SJSA1 (cell line): ENCODE measurements at regions not wholly inside any gene's neighbourhood (a gene's known extent, or its start where the extent isn't known, plus 50 kb on each side); places are given as distances from the start of the nearest gene placed in this dataset.
A peak's percentile ranks its signal among the peaks of the same experiment; 100 is the strongest.

Experiments used
- DNase-seq, 2 experiments: peaks; one replicate each; pipeline ENCODE4 v3.0.0-alpha.2; 2015 to 2020; ENCODE audit warnings: low spot score in 2 of 2, low read depth in 1 of 2
- H3K27ac ChIP-seq: fragments of 250-450 bp; sonication (Bioruptor Pico); 2 replicates; pipeline ENCODE4 v1.5.1; 2020; ENCODE audit warnings: mild to moderate bottlenecking, moderate library complexity
- H3K27me3 ChIP-seq: fragments of 250-450 bp; sonication (Bioruptor Pico); replicated peaks from 2 replicates; pipeline ENCODE4 v1.5.1; 2020; ENCODE audit warnings: mild to moderate bottlenecking, moderate library complexity
- H3K36me3 ChIP-seq: fragments of 250-450 bp; sonication (Bioruptor Pico); 2 replicates; pipeline ENCODE4 v1.5.1; 2020; ENCODE audit warnings: mild to moderate bottlenecking
- H3K4me1 ChIP-seq: fragments of 250-450 bp; sonication (Bioruptor Pico); replicated peaks from 2 replicates; pipeline ENCODE4 v1.6.1; 2021; ENCODE audit warnings: mild to moderate bottlenecking
- H3K4me3 ChIP-seq: fragments of 250-450 bp; sonication (Bioruptor Pico); 2 replicates; pipeline ENCODE4 v1.5.1; 2020; ENCODE audit warnings: mild to moderate bottlenecking
- H3K9me3 ChIP-seq: fragments of 250-450 bp; sonication (Bioruptor Pico); replicated peaks from 2 replicates; pipeline ENCODE4 v1.5.1; 2020; ENCODE audit warnings: mild to moderate bottlenecking

DNA sequence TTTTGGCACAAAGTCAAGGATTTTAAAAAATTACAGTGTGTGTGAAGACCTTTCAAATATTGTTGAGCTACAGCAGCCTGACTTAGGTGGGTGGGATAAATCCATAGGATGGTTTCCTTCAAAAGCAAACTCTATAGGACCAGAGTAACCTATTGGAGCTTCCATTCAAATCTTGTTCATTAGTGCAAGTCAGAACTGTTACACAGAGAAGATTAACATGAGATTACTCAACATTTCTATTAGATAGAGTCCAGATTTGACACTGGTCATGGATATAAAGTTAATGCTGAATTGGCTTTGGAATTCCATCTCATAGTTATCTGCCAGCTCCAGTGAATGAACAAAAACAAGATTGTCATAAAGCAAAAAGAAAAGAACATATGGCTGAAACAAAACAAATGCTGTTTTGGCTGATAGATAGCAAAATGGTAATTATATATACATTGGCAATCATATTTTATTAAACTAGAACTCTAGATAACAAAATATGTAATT, 129.6 kb upstream of the SEMA3A start:
- Histone ChIP-seq H3K27me3 (no peaks in the 10 kb centered on the region), H3K9me3 (no peaks in the 10 kb centered on the region), H3K27ac (no peak overlapping the region), H3K4me1 (no peaks in the 10 kb centered on the region), H3K4me3 (no peak overlapping the region), H3K36me3 (no peaks in the 10 kb centered on the region)
- no peak for DNase-seq

GRCh38 chr7:84317536-84317935, 122.9 kb upstream of the SEMA3A start:
- H3K27me3 ChIP-seq: no peaks in the 10 kb centered on the region
- no peaks in the 10 kb centered on the region for H3K4me1 ChIP-seq
- no peaks in the 10 kb centered on the region for H3K9me3 ChIP-seq
- no peak overlapping the region for H3K4me3 ChIP-seq
- DNase-seq: no peak
- H3K27ac ChIP-seq: no peak overlapping the region
- no peaks in the 10 kb centered on the region for H3K36me3 ChIP-seq

DNA sequence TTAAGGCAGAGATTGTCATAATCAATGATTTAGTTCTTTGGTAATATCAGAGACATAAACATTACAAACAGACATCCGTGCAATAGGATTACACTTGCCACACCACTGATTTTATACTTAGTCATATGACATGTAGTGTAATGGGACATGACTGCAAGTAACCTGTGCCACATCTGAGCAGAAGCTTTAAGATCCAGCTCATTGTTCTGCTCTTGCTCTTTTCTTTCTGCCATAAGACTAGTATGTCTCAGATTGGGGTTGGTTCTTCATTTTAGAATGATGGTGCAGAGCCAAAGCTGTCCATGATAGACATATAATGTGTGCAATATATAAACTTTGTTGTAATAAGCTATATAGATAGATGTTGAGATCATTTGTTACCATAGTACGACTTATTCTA, 119.7 kb upstream of the SEMA3A start:
- Histone ChIP-seq H3K4me1 (no peaks in the 10 kb centered on the region), H3K27ac (no peak overlapping the region), H3K9me3 (no peaks in the 10 kb centered on the region), H3K4me3 (no peak overlapping the region), H3K27me3 (no peaks in the 10 kb centered on the region), H3K36me3 (no peaks in the 10 kb centered on the region)
- no peak for DNase-seq

DNA sequence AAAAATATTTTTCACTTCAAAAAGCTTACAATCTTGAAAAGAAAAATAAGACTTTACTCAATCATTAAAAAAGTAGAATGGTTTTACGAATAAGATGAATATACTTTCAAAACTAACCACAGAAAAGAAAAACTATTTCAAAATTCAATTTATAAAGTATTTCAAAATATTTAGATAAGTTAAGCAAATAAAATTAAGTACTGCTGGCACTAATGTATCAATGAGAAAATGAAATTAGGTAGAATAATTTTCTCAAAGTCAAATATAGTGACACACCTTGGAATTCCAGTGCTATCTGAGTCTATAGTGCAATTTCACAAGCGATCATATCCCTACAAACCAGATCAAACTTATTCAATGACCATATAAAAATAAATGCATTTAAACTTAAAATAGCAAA, 109.8 kb upstream of the SEMA3A start:
- Histone ChIP-seq H3K27ac (no peak overlapping the region), H3K4me3 (no peak overlapping the region), H3K27me3 (no peaks in the 10 kb centered on the region), H3K9me3 (no peaks in the 10 kb centered on the region), H3K4me1 (no peaks in the 10 kb centered on the region), H3K36me3 (no peaks in the 10 kb centered on the region)
- DNase-seq: no peak

DNA sequence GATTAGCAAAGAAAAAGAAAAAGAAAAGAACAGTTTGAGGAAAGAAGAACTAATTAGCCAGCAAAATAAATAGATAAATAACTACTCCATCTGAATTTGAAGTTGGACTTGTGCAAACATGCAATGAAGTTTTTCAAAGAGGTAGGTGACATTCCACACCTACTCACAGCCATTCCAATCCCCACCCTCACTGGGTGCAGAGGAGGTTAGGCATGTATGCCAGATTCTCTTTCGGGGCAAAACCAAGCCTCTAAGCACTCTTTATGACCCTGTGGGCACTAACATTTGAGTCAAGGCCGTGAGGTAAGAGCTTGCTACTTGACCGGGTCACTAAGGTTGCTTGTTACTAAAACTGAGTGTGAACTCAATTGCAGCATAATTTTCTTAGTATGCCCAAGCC, 108.4 kb upstream of the SEMA3A start:
- no peaks in the 10 kb centered on the region for H3K4me1 ChIP-seq
- H3K9me3 ChIP-seq: no peaks in the 10 kb centered on the region
- no peak for DNase-seq
- H3K4me3 ChIP-seq: no peak overlapping the region
- no peak overlapping the region for H3K27ac ChIP-seq
- no peaks in the 10 kb centered on the region for H3K36me3 ChIP-seq
- H3K27me3 ChIP-seq: no peaks in the 10 kb centered on the region

DNA sequence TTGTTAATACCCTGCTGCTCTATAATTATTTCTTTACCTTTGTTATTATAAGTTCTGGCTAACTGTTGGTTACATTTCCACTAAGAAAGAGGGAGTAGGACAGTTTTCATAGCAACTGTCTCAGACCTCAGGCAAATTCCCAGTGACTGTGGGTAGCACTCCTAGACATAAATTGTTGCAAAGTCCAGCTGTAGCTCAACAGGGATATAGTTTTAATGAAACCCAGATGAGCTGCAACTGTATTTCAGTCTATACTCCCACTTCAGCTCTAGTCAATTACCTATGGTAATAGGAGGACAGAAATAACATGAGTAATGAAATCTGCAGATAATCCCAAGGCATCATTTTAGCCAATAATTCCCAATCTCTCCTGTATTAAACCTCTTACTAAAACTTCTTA, 103.0 kb upstream of the SEMA3A start:
- Histone ChIP-seq H3K4me3 (no peak overlapping the region), H3K27ac (no peak overlapping the region), H3K36me3 (no peaks in the 10 kb centered on the region), H3K4me1 (no peaks in the 10 kb centered on the region), H3K27me3 (no peaks in the 10 kb centered on the region), H3K9me3 (no peaks in the 10 kb centered on the region)
- DNase-seq: no peak

- Histone ChIP-seq H3K36me3 (no peaks in the 10 kb centered on the region), H3K4me3 (no peak overlapping the region), H3K9me3 (no peaks in the 10 kb centered on the region), H3K27ac (no peak overlapping the region), H3K4me1 (no peaks in the 10 kb centered on the region), H3K27me3 (no peaks in the 10 kb centered on the region)
- DNase-seq: no peak
Measured at GRCh38 chr7:84294847-84295455, 100.4 kb upstream of the SEMA3A start.

- no peak for DNase-seq
Measured at GRCh38 chr7:84294391-84294790, 99.8 kb upstream of the SEMA3A start.

GRCh38 chr7:84291756-84292155, 97.2 kb upstream of the SEMA3A start:
- H3K4me3 ChIP-seq: no peak overlapping the region
- H3K36me3 ChIP-seq: no peaks in the 10 kb centered on the region
- H3K9me3 ChIP-seq: no peaks in the 10 kb centered on the region
- no peaks in the 10 kb centered on the region for H3K27me3 ChIP-seq
- no peak for DNase-seq
- H3K27ac ChIP-seq: no peak overlapping the region
- H3K4me1 ChIP-seq: no peaks in the 10 kb centered on the region

More at GRCh38 chr7:84294391-84294790, 99.8 kb upstream of the SEMA3A start:
- H3K9me3 ChIP-seq: no peaks in the 10 kb centered on the region
- no peaks in the 10 kb centered on the region for H3K27me3 ChIP-seq
- H3K27ac ChIP-seq: no peak overlapping the region
- H3K36me3 ChIP-seq: no peaks in the 10 kb centered on the region
- H3K4me3 ChIP-seq: no peak overlapping the region
- H3K4me1 ChIP-seq: no peaks in the 10 kb centered on the region

- Histone ChIP-seq H3K27me3 (no peaks in the 10 kb centered on the region), H3K36me3 (no peaks in the 10 kb centered on the region), H3K4me3 (no peak overlapping the region), H3K4me1 (no peaks in the 10 kb centered on the region), H3K9me3 (no peaks in the 10 kb centered on the region), H3K27ac (no peak overlapping the region)
- DNase-seq: no peak
Measured at GRCh38 chr7:84283798-84284197, 89.2 kb upstream of the SEMA3A start.

- H3K27ac ChIP-seq: no peak overlapping the region
- H3K4me3 ChIP-seq: no peak overlapping the region
- DNase-seq: no peak
- no peaks in the 10 kb centered on the region for H3K27me3 ChIP-seq
- H3K4me1 ChIP-seq: 0 out of 2 replicates have a peak, but pooled peaks cover 3% of the 10 kb centered on the region
- no peaks in the 10 kb centered on the region for H3K9me3 ChIP-seq
- no peaks in the 10 kb centered on the region for H3K36me3 ChIP-seq
Measured at GRCh38 chr7:84281518-84281917, 86.9 kb upstream of the SEMA3A start.

GRCh38 chr7:84277628-84278224, 83.1 kb upstream of the SEMA3A start:
- peak in 1 of 2 experiments; percentile 21 for DNase-seq
- Histone ChIP-seq H3K4me1 (peaks cover 7% of the 10 kb centered on the region; the same call in 1 of the 2 replicates), H3K4me3 (no peak overlapping the region), H3K9me3 (no peaks in the 10 kb centered on the region), H3K27ac (no peak overlapping the region), H3K27me3 (no peaks in the 10 kb centered on the region), H3K36me3 (no peaks in the 10 kb centered on the region)

- Histone ChIP-seq H3K36me3 (no peaks in the 10 kb centered on the region), H3K9me3 (no peaks in the 10 kb centered on the region), H3K4me3 (no peak overlapping the region), H3K4me1 (peaks cover 7% of the 10 kb centered on the region; the same call in 1 of the 2 replicates), H3K27me3 (no peaks in the 10 kb centered on the region), H3K27ac (no peak overlapping the region)
- DNase-seq: peak in 1 of 2 experiments; percentile 34
Measured at GRCh38 chr7:84274029-84274638, 79.5 kb upstream of the SEMA3A start.

GRCh38 chr7:84271543-84271942, 77.0 kb upstream of the SEMA3A start:
- no peak for DNase-seq

More at GRCh38 chr7:84271543-84271942, 77.0 kb upstream of the SEMA3A start:
- H3K27me3 ChIP-seq: no peaks in the 10 kb centered on the region
- H3K4me3 ChIP-seq: no peak overlapping the region
- no peaks in the 10 kb centered on the region for H3K9me3 ChIP-seq
- peaks cover 4% of the 10 kb centered on the region; the same call in 1 of the 2 replicates for H3K4me1 ChIP-seq
- no peak overlapping the region for H3K27ac ChIP-seq
- H3K36me3 ChIP-seq: no peaks in the 10 kb centered on the region
